ENCODE measurements at regions not wholly inside any gene's neighbourhood (a gene's known extent, or its start where the extent isn't known, plus 50 kb on each side); places are given as distances from the start of the nearest gene placed in this dataset.
"Not testable (repeated sequence)": the region's sequence is repeated elsewhere in the genome, so short reads cannot be mapped to it uniquely, and the experiment has no call there.

- ATAC-seq (ENCODE audit: low read depth in 2 of 2) = no peak
- peaks cover 0 to 3% (median 0%) of the 10 kb centered on the region in 7 donors for H3K9me3 Mint-ChIP-seq
- H3K27ac Mint-ChIP-seq = no peak overlapping the region
Measured at GRCh38 chr6:121615493-121615892, 180.0 kb downstream of the GJA1 start.

GRCh38 chr6:121616406-121616805 lies 181.0 kb downstream of the GJA1 start:
- no peaks in the 10 kb centered on the region for H3K27me3 Mint-ChIP-seq
- Histone ChIP-seq H3K4me1 (ENCODE audit: control insufficient read depth, insufficient read depth, low read length, poor library complexity, severe bottlenecking) (no peaks in the 10 kb centered on the region), H3K36me3 (ENCODE audit: control insufficient read depth, insufficient read depth, low read length) (no peaks in the 10 kb centered on the region), H3K9me3 (ENCODE audit: control insufficient read depth in 2 of 2, low read length in 2 of 2) (no peaks in the 10 kb centered on the region), H3K27ac (ENCODE audit: insufficient read depth, low read length, poor library complexity, severe bottlenecking) (no peak overlapping the region), H3K4me3 (ENCODE audit: low read depth, low read length) (no peak overlapping the region), H3K27me3 (ENCODE audit: control insufficient read depth, insufficient read depth, low read length) (no peaks in the 10 kb centered on the region)
- no peaks in the 10 kb centered on the region for H3K4me1 Mint-ChIP-seq
- ATAC-seq (ENCODE audit: low read depth in 2 of 2) (no peak), DNase-seq (no peak)
- H3K27ac Mint-ChIP-seq = no peak overlapping the region
- peaks cover 0 to 3% (median 0%) of the 10 kb centered on the region in 7 donors for H3K9me3 Mint-ChIP-seq
- H3K36me3 Mint-ChIP-seq = no peaks in the 10 kb centered on the region
- H3K4me3 Mint-ChIP-seq = no peak overlapping the region

More at GRCh38 chr6:121615493-121615892, 180.0 kb downstream of the GJA1 start:
- no peaks in the 10 kb centered on the region for H3K36me3 ChIP-seq (ENCODE audit: control insufficient read depth, insufficient read depth, low read length)
- Mint-ChIP-seq H3K36me3 (no peaks in the 10 kb centered on the region), H3K27me3 (no peaks in the 10 kb centered on the region), H3K4me3 (no peak overlapping the region), H3K4me1 (no peaks in the 10 kb centered on the region)
- no peaks in the 10 kb centered on the region for H3K27me3 ChIP-seq (ENCODE audit: control insufficient read depth, insufficient read depth, low read length)
- H3K4me3 ChIP-seq (ENCODE audit: low read depth, low read length) = no peak overlapping the region
- H3K4me1 ChIP-seq (ENCODE audit: control insufficient read depth, insufficient read depth, low read length, poor library complexity, severe bottlenecking) = no peaks in the 10 kb centered on the region
- no peak overlapping the region for H3K27ac ChIP-seq (ENCODE audit: insufficient read depth, low read length, poor library complexity, severe bottlenecking)
- DNase-seq = no peak
- H3K9me3 ChIP-seq (ENCODE audit: control insufficient read depth in 2 of 2, low read length in 2 of 2) = no peaks in the 10 kb centered on the region

GRCh38 chr6:121617388-121617787 lies 181.9 kb downstream of the GJA1 start:
- Histone ChIP-seq H3K27ac (ENCODE audit: insufficient read depth, low read length, poor library complexity, severe bottlenecking) (no peak overlapping the region), H3K4me3 (ENCODE audit: low read depth, low read length) (no peak overlapping the region), H3K36me3 (ENCODE audit: control insufficient read depth, insufficient read depth, low read length) (no peaks in the 10 kb centered on the region), H3K4me1 (ENCODE audit: control insufficient read depth, insufficient read depth, low read length, poor library complexity, severe bottlenecking) (no peaks in the 10 kb centered on the region), H3K9me3 (ENCODE audit: control insufficient read depth in 2 of 2, low read length in 2 of 2) (no peaks in the 10 kb centered on the region), H3K27me3 (ENCODE audit: control insufficient read depth, insufficient read depth, low read length) (no peaks in the 10 kb centered on the region)
- peaks cover 0 to 3% (median 0%) of the 10 kb centered on the region in 7 donors for H3K9me3 Mint-ChIP-seq
- DNase-seq (no peak), ATAC-seq (ENCODE audit: low read depth in 2 of 2) (no peak)
- no peaks in the 10 kb centered on the region for H3K4me1 Mint-ChIP-seq
- H3K27me3 Mint-ChIP-seq = no peaks in the 10 kb centered on the region
- no peak overlapping the region for H3K27ac Mint-ChIP-seq
- H3K4me3 Mint-ChIP-seq = no peak overlapping the region
- no peaks in the 10 kb centered on the region for H3K36me3 Mint-ChIP-seq

- no peaks in the 10 kb centered on the region for H3K36me3 Mint-ChIP-seq
- H3K27me3 ChIP-seq (ENCODE audit: control insufficient read depth, insufficient read depth, low read length) = no peaks in the 10 kb centered on the region
- no peak for ATAC-seq (ENCODE audit: low read depth in 2 of 2)
- H3K27me3 Mint-ChIP-seq = no peaks in the 10 kb centered on the region
- H3K9me3 Mint-ChIP-seq = peaks cover 0 to 3% (median 0%) of the 10 kb centered on the region in 7 donors
- H3K4me1 ChIP-seq (ENCODE audit: control insufficient read depth, insufficient read depth, low read length, poor library complexity, severe bottlenecking) = no peaks in the 10 kb centered on the region
- no peaks in the 10 kb centered on the region for H3K36me3 ChIP-seq (ENCODE audit: control insufficient read depth, insufficient read depth, low read length)
- H3K4me3 Mint-ChIP-seq = no peak overlapping the region
- no peak overlapping the region for H3K4me3 ChIP-seq (ENCODE audit: low read depth, low read length)
- no peak overlapping the region for H3K27ac ChIP-seq (ENCODE audit: insufficient read depth, low read length, poor library complexity, severe bottlenecking)
- no peak overlapping the region for H3K27ac Mint-ChIP-seq
- H3K4me1 Mint-ChIP-seq = no peaks in the 10 kb centered on the region
- DNase-seq = no peak
- H3K9me3 ChIP-seq (ENCODE audit: control insufficient read depth in 2 of 2, low read length in 2 of 2) = no peaks in the 10 kb centered on the region
Measured at GRCh38 chr6:121619013-121619412, 183.6 kb downstream of the GJA1 start.

- Histone ChIP-seq H3K9me3 (ENCODE audit: control insufficient read depth in 2 of 2, low read length in 2 of 2) (no peaks in the 10 kb centered on the region), H3K4me1 (ENCODE audit: control insufficient read depth, insufficient read depth, low read length, poor library complexity, severe bottlenecking) (no peaks in the 10 kb centered on the region), H3K27me3 (ENCODE audit: control insufficient read depth, insufficient read depth, low read length) (no peaks in the 10 kb centered on the region), H3K27ac (ENCODE audit: insufficient read depth, low read length, poor library complexity, severe bottlenecking) (no peak overlapping the region), H3K36me3 (ENCODE audit: control insufficient read depth, insufficient read depth, low read length) (no peaks in the 10 kb centered on the region), H3K4me3 (ENCODE audit: low read depth, low read length) (no peak overlapping the region)
- Mint-ChIP-seq H3K4me1 (no peaks in the 10 kb centered on the region), H3K27me3 (no peaks in the 10 kb centered on the region), H3K9me3 (peaks cover 0 to 5% (median 0%) of the 10 kb centered on the region in 7 donors), H3K4me3 (no peak overlapping the region), H3K27ac (no peak overlapping the region), H3K36me3 (no peaks in the 10 kb centered on the region)
- ATAC-seq (ENCODE audit: low read depth in 2 of 2) (no peak), DNase-seq (no peak)
Measured at GRCh38 chr6:121619987-121620740, 184.7 kb downstream of the GJA1 start.

GRCh38 chr6:121627761-121628160 lies 192.3 kb downstream of the GJA1 start:
- no peak overlapping the region for H3K27ac Mint-ChIP-seq
- peaks cover 0 to 22% (median 4%) of the 10 kb centered on the region in 7 donors for H3K9me3 Mint-ChIP-seq
- Histone ChIP-seq H3K27me3 (ENCODE audit: control insufficient read depth, insufficient read depth, low read length) (no peaks in the 10 kb centered on the region), H3K4me1 (ENCODE audit: control insufficient read depth, insufficient read depth, low read length, poor library complexity, severe bottlenecking) (no peaks in the 10 kb centered on the region), H3K4me3 (ENCODE audit: low read depth, low read length) (no peak overlapping the region), H3K36me3 (ENCODE audit: control insufficient read depth, insufficient read depth, low read length) (no peaks in the 10 kb centered on the region), H3K9me3 (ENCODE audit: control insufficient read depth in 2 of 2, low read length in 2 of 2) (no peaks in the 10 kb centered on the region), H3K27ac (ENCODE audit: insufficient read depth, low read length, poor library complexity, severe bottlenecking) (no peak overlapping the region)
- no peak overlapping the region for H3K4me3 Mint-ChIP-seq
- DNase-seq (no peak), ATAC-seq (ENCODE audit: low read depth in 2 of 2) (no peak)
- H3K27me3 Mint-ChIP-seq = peaks cover 5% of the 10 kb centered on the region
- no peaks in the 10 kb centered on the region for H3K36me3 Mint-ChIP-seq
- no peaks in the 10 kb centered on the region for H3K4me1 Mint-ChIP-seq

- no peak overlapping the region for H3K27ac ChIP-seq (ENCODE audit: insufficient read depth, low read length, poor library complexity, severe bottlenecking)
- H3K27me3 Mint-ChIP-seq = peaks cover 5% of the 10 kb centered on the region
- no peaks in the 10 kb centered on the region for H3K9me3 ChIP-seq (ENCODE audit: control insufficient read depth in 2 of 2, low read length in 2 of 2)
- H3K27me3 ChIP-seq (ENCODE audit: control insufficient read depth, insufficient read depth, low read length) = no peaks in the 10 kb centered on the region
- H3K4me3 ChIP-seq (ENCODE audit: low read depth, low read length) = no peak overlapping the region
- H3K36me3 Mint-ChIP-seq = no peaks in the 10 kb centered on the region
- no peak for ATAC-seq (ENCODE audit: low read depth in 2 of 2)
- H3K9me3 Mint-ChIP-seq = peaks cover 0 to 17% (median 3%) of the 10 kb centered on the region in 7 donors
- no peaks in the 10 kb centered on the region for H3K4me1 ChIP-seq (ENCODE audit: control insufficient read depth, insufficient read depth, low read length, poor library complexity, severe bottlenecking)
- no peak for DNase-seq
- H3K4me3 Mint-ChIP-seq = no peak overlapping the region
- no peak overlapping the region for H3K27ac Mint-ChIP-seq
- no peaks in the 10 kb centered on the region for H3K4me1 Mint-ChIP-seq
- no peaks in the 10 kb centered on the region for H3K36me3 ChIP-seq (ENCODE audit: control insufficient read depth, insufficient read depth, low read length)
Measured at GRCh38 chr6:121630716-121631115, 195.3 kb downstream of the GJA1 start.

GRCh38 chr6:121631752-121632151 lies 196.3 kb downstream of the GJA1 start:
- not testable (repeated sequence) for H3K36me3 ChIP-seq (ENCODE audit: control insufficient read depth, insufficient read depth, low read length); H3K36me3 Mint-ChIP-seq; H3K27me3 ChIP-seq (ENCODE audit: control insufficient read depth, insufficient read depth, low read length); H3K27ac ChIP-seq (ENCODE audit: insufficient read depth, low read length, poor library complexity, severe bottlenecking); H3K9me3 ChIP-seq (ENCODE audit: control insufficient read depth in 2 of 2, low read length in 2 of 2); H3K4me1 Mint-ChIP-seq; DNase-seq; H3K27ac Mint-ChIP-seq; ATAC-seq (ENCODE audit: low read depth in 2 of 2); H3K4me3 Mint-ChIP-seq; H3K27me3 Mint-ChIP-seq; H3K4me3 ChIP-seq (ENCODE audit: low read depth, low read length); H3K4me1 ChIP-seq (ENCODE audit: control insufficient read depth, insufficient read depth, low read length, poor library complexity, severe bottlenecking)
- H3K9me3 Mint-ChIP-seq = peaks cover 0 to 17% (median 6%) of the 10 kb centered on the region in 7 donors

Data from CD4-positive, CD25-positive, alpha-beta regulatory T cell (primary cell).